Sciatic nerve (tissue), 2 donors: ENCODE measurements at regions not wholly inside any gene's neighbourhood (a gene's known extent, or its start where the extent isn't known, plus 50 kb on each side); places are given as distances from the start of the nearest gene placed in this dataset.
"Not testable (repeated sequence)": the region's sequence is repeated elsewhere in the genome, so short reads cannot be mapped to it uniquely, and the experiment has no call there.

Experiments
- ATAC-seq: fragments of 200-7000 bp; cut with Tn5 transposase; one replicate; pipeline ENCODE4 v1.9.1; 2020; ENCODE audit warnings: mild to moderate bottlenecking, moderate library complexity
- DNase-seq: peaks from one replicate; pipeline ENCODE4 v3.0.0-alpha.2; 2020; ENCODE audit warnings: low spot score
- intact Hi-C: fragments of 100-400 bp; cut with DNase I; formaldehyde crosslinking; loops from one replicate; pipeline ENCODE4 v1.14.2; 2022
- donor health status: DM: no; HTN: no; CAD: no.
- donor health status: DM: no; HTN: no; CAD: no.

- no peak for ATAC-seq
- intact Hi-C loops, result no loop called here
- DNase-seq, result peak; percentile 56
These were observed 1336.9 kb downstream of the BRD1 start for GRCh38 chr22:48490500-48491411.

- ATAC-seq, result no peak
These were observed 1337.8 kb downstream of the BRD1 start for GRCh38 chr22:48489551-48490499.

GRCh38 chr22:48488611-48489511 lies 1338.8 kb downstream of the BRD1 start:
- intact Hi-C loops, result no loop called here
- no peak for ATAC-seq
- DNase-seq, result peak; percentile 52

More at GRCh38 chr22:48489551-48490499, 1337.8 kb downstream of the BRD1 start:
- peak; percentile 58 for DNase-seq
- intact Hi-C loops, result no loop called here

GRCh38 chr22:48488149-48488551 lies 1339.5 kb downstream of the BRD1 start:
- DNase-seq (no peak), ATAC-seq (no peak)
- intact Hi-C loops, result no loop called here

- no peak for ATAC-seq
- no peak for DNase-seq
- intact Hi-C loops, result no loop called here
These were observed 1341.1 kb downstream of the BRD1 start for GRCh38 chr22:48486558-48486957.

- intact Hi-C loops, result no loop called here
- ATAC-seq (no peak), DNase-seq (peak; percentile 28)
These were observed 1341.5 kb downstream of the BRD1 start for GRCh38 chr22:48486134-48486532.

- peak; percentile 45 for DNase-seq
- intact Hi-C loops, result no loop called here
- no peak for ATAC-seq
These were observed 1342.2 kb downstream of the BRD1 start for GRCh38 chr22:48485149-48486133.

GRCh38 chr22:48483764-48484528 lies 1343.7 kb downstream of the BRD1 start:
- intact Hi-C loops, result no loop called here
- peak; percentile 28 for DNase-seq
- ATAC-seq, result no peak

- DNase-seq, result no peak
- intact Hi-C loops, result no loop called here
These were observed 1344.9 kb downstream of the BRD1 start for GRCh38 chr22:48482771-48483170.

GRCh38 chr22:48482198-48482597 lies 1345.5 kb downstream of the BRD1 start:
- ATAC-seq, DNase-seq, intact Hi-C loops: not testable (repeated sequence)

More at GRCh38 chr22:48482771-48483170, 1344.9 kb downstream of the BRD1 start:
- no peak for ATAC-seq

GRCh38 chr22:48481748-48482147 lies 1345.9 kb downstream of the BRD1 start:
- no peak for DNase-seq
- ATAC-seq, result no peak
- intact Hi-C loops, result no loop called here

GRCh38 chr22:48478529-48479265 lies 1349.0 kb downstream of the BRD1 start:
- ATAC-seq (peak; percentile 42), DNase-seq (peak; percentile 25)
- intact Hi-C loops, result no loop called here

- intact Hi-C loops, result no loop called here
These were observed 1349.5 kb downstream of the BRD1 start for GRCh38 chr22:48478124-48478523.

GRCh38 chr22:48477031-48477721 lies 1350.5 kb downstream of the BRD1 start:
- intact Hi-C loops, result no loop called here
- ATAC-seq (peak; percentile 90), DNase-seq (peak; percentile 55)

More at GRCh38 chr22:48478124-48478523, 1349.5 kb downstream of the BRD1 start:
- DNase-seq (peak; percentile 47), ATAC-seq (no peak)

GRCh38 chr22:48476577-48476976 lies 1351.1 kb downstream of the BRD1 start:
- ATAC-seq, result no peak
- DNase-seq, result peak; percentile 34
- intact Hi-C loops, result no loop called here
